ENCODE measurements at regions not wholly inside any gene's neighbourhood (a gene's known extent, or its start where the extent isn't known, plus 50 kb on each side); places are given as distances from the start of the nearest gene placed in this dataset.

DNA sequence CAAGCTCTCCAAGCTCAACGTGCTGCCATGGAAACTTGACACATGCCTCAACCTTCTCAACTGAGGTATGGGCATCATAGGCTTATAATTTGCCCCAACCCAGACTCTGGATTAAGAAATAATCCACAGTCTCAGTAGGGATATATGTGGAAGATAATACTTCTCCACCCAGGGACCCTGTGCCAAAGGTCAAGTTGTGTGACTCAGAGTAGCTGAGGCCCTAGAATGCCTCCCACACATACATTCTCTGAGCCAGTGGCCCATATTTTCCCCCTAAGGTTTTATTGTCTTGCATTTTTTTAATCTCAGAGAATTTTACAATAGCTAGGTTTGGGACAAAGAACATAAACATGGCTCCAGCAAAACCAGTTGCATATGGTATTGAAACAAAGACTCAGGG lies 283.1 kb downstream of the IDS start:
- Histone ChIP-seq H3K4me2 (ENCODE audit: low read length) (no peak overlapping the region), H3K27me3 (ENCODE audit: control insufficient read depth, insufficient read depth, low read length) (no peaks in the 10 kb centered on the region), H3K9ac (no peak overlapping the region), H3K79me2 (no peaks in the 10 kb centered on the region), H2AFZ (no peak overlapping the region), H3K27ac (no peak overlapping the region), H3K9me3 (ENCODE audit: control insufficient read depth, low read length) (no peaks in the 10 kb centered on the region), H3K36me3 (ENCODE audit: control insufficient read depth, insufficient read depth, low read length) (no peaks in the 10 kb centered on the region), H3K4me3 (ENCODE audit: low read depth, low read length) (no peak overlapping the region), H3K4me1 (no peaks in the 10 kb centered on the region)
- TF ChIP-seq, protein P1, sequence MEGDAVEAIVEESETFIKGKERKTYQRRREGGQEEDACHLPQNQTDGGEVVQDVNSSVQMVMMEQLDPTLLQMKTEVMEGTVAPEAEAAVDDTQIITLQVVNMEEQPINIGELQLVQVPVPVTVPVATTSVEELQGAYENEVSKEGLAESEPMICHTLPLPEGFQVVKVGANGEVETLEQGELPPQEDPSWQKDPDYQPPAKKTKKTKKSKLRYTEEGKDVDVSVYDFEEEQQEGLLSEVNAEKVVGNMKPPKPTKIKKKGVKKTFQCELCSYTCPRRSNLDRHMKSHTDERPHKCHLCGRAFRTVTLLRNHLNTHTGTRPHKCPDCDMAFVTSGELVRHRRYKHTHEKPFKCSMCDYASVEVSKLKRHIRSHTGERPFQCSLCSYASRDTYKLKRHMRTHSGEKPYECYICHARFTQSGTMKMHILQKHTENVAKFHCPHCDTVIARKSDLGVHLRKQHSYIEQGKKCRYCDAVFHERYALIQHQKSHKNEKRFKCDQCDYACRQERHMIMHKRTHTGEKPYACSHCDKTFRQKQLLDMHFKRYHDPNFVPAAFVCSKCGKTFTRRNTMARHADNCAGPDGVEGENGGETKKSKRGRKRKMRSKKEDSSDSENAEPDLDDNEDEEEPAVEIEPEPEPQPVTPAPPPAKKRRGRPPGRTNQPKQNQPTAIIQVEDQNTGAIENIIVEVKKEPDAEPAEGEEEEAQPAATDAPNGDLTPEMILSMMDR (IDR thresholded peaks at IDR 0.05), result no peak

GRCh38 chrX:149221230-149221629 lies 283.9 kb downstream of the IDS start:
- Histone ChIP-seq H3K4me1 (no peaks in the 10 kb centered on the region), H3K27ac (no peak overlapping the region), H3K36me3 (ENCODE audit: control insufficient read depth, insufficient read depth, low read length) (no peaks in the 10 kb centered on the region), H3K79me2 (no peaks in the 10 kb centered on the region), H3K9me3 (ENCODE audit: control insufficient read depth, low read length) (no peaks in the 10 kb centered on the region), H3K4me3 (ENCODE audit: low read depth, low read length) (no peak overlapping the region), H3K9ac (no peak overlapping the region), H3K4me2 (ENCODE audit: low read length) (no peak overlapping the region), H2AFZ (no peak overlapping the region), H3K27me3 (ENCODE audit: control insufficient read depth, insufficient read depth, low read length) (no peaks in the 10 kb centered on the region)
- TF ChIP-seq, protein P1 (IDR thresholded peaks at IDR 0.05), result no peak

- H3K9ac ChIP-seq, result no peak overlapping the region
- H3K4me2 ChIP-seq (ENCODE audit: low read length), result no peak overlapping the region
- H3K27ac ChIP-seq, result no peak overlapping the region
- no peaks in the 10 kb centered on the region for H3K27me3 ChIP-seq (ENCODE audit: control insufficient read depth, insufficient read depth, low read length)
- H3K36me3 ChIP-seq (ENCODE audit: control insufficient read depth, insufficient read depth, low read length), result no peaks in the 10 kb centered on the region
- no peak overlapping the region for H2AFZ ChIP-seq
- TF ChIP-seq, protein P1 (IDR thresholded peaks at IDR 0.05), result no peak
- no peaks in the 10 kb centered on the region for H3K9me3 ChIP-seq (ENCODE audit: control insufficient read depth, low read length)
- no peaks in the 10 kb centered on the region for H3K4me1 ChIP-seq
- no peaks in the 10 kb centered on the region for H3K79me2 ChIP-seq
- H3K4me3 ChIP-seq (ENCODE audit: low read depth, low read length), result no peak overlapping the region
These were observed 291.8 kb downstream of the IDS start for GRCh38 chrX:149213264-149213663.

DNA sequence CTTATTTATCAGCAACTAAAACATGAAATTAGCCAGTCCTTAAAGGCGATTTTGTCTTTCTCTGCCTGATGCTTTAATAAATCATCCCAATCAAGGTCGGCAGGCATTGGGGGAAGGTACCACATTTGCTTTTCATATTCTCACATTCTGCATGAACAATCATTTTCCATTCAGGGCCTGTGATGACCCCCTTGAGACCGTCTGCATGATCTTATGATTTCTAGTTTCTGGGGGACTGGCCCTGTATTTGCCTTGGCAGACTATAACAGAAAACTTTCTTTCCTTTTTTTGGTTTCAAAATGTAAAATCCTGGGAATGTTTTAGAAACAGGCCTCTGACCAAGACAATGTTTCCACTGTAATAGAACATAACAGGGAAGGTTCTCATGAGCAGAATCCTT lies 296.8 kb downstream of the IDS start:
- H3K27me3 ChIP-seq (ENCODE audit: control insufficient read depth, insufficient read depth, low read length), result no peaks in the 10 kb centered on the region
- H3K4me2 ChIP-seq (ENCODE audit: low read length), result no peak overlapping the region
- H3K27ac ChIP-seq, result no peak overlapping the region
- H2AFZ ChIP-seq, result no peak overlapping the region
- TF ChIP-seq, protein P1 (IDR thresholded peaks at IDR 0.05), result no peak
- H3K79me2 ChIP-seq, result no peaks in the 10 kb centered on the region
- no peak overlapping the region for H3K9ac ChIP-seq
- H3K4me1 ChIP-seq, result no peaks in the 10 kb centered on the region
- no peak overlapping the region for H3K4me3 ChIP-seq (ENCODE audit: low read depth, low read length)
- H3K9me3 ChIP-seq (ENCODE audit: control insufficient read depth, low read length), result no peaks in the 10 kb centered on the region
- H3K36me3 ChIP-seq (ENCODE audit: control insufficient read depth, insufficient read depth, low read length), result no peaks in the 10 kb centered on the region

DNA sequence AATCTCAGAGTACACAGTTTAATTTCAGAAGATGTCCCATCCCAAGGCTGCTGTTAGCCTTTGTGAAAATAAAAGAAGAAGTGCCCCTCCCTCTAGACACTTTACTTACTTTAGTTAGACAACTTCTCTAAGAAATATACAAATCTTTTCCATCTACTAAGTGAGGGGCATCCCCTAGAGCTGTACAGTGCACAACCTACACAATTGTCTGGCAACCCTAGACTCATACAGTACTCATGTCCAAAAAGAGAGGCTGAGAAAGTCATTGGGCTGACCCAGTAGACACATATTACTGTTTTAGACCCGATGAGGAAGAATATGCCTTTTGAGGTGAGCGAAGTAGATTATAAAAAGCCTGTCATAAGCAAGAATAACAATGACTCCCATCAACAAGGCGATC lies 297.6 kb downstream of the IDS start:
- H3K79me2 ChIP-seq, result no peaks in the 10 kb centered on the region
- no peak overlapping the region for H3K27ac ChIP-seq
- H3K4me3 ChIP-seq (ENCODE audit: low read depth, low read length), result no peak overlapping the region
- H3K9me3 ChIP-seq (ENCODE audit: control insufficient read depth, low read length), result no peaks in the 10 kb centered on the region
- no peaks in the 10 kb centered on the region for H3K36me3 ChIP-seq (ENCODE audit: control insufficient read depth, insufficient read depth, low read length)
- H3K4me1 ChIP-seq, result no peaks in the 10 kb centered on the region
- H3K27me3 ChIP-seq (ENCODE audit: control insufficient read depth, insufficient read depth, low read length), result no peaks in the 10 kb centered on the region
- H3K4me2 ChIP-seq (ENCODE audit: low read length), result no peak overlapping the region
- TF ChIP-seq, protein P1 (IDR thresholded peaks at IDR 0.05), result no peak
- no peak overlapping the region for H3K9ac ChIP-seq
- H2AFZ ChIP-seq, result no peak overlapping the region

Measured in parathyroid adenoma (tissue), 2 donors.